CD4-positive, alpha-beta T cell (primary cell): ENCODE measurements at regions not wholly inside any gene's neighbourhood (a gene's known extent, or its start where the extent isn't known, plus 50 kb on each side); places are given as distances from the start of the nearest gene placed in this dataset.

Experiments used
- ATAC-seq: fragments of 200-7000 bp; cut with Tn5 transposase; one replicate; pipeline ENCODE4 v1.10.0; 2022; ENCODE audit warnings: mild to moderate bottlenecking; ENCODE audit not compliant: poor library complexity
- CTCF ChIA-PET: fragments of 350-600 bp; sonication (Branson Sonifier 250); formaldehyde crosslinking; loops from one replicate; lab custom pipeline; 2021; ENCODE audit warnings: antibody characterized with exemption, inconsistent platforms; lab: Charles Lee
- POLR2A ChIA-PET: fragments of 350-600 bp; sonication (Branson Sonifier 250); formaldehyde crosslinking; loops from one replicate; lab custom pipeline; 2021; ENCODE audit warnings: antibody characterized with exemption, inconsistent platforms; lab: Charles Lee
- DNase-seq, 14 experiments: peaks; one replicate each; pipeline ENCODE4 v3.0.0-alpha.2; 2013 to 2020; ENCODE audit warnings: mixed read lengths in 2 of 14
- H3K27ac ChIP-seq, 2 donors: one replicate each; pipeline versions ENCODE4 v1.5.1 to v1.7.0; 2013; ENCODE audit warnings: low read length in 2 of 2, low read depth in 1 of 2, mild to moderate bottlenecking in 1 of 2
- H3K27me3 ChIP-seq, 2 experiments: 1 replicate in 1 of 2; 2 replicates in 1 of 2; pipeline versions ENCODE4 v1.6.1 to v1.7.0; 2013; ENCODE audit warnings: low read length in 2 of 2, control low read depth in 1 of 2, mild to moderate bottlenecking in 1 of 2, moderate library complexity in 1 of 2; ENCODE audit not compliant: insufficient read depth in 2 of 2, control insufficient read depth in 1 of 2
- H3K36me3 ChIP-seq: one replicate; pipeline ENCODE4 v1.6.1; 2013; ENCODE audit warnings: low read length, control low read depth; ENCODE audit not compliant: insufficient read depth
- H3K4me1 ChIP-seq: one replicate; pipeline ENCODE4 v1.6.1; 2013; ENCODE audit warnings: low read length, control low read depth; ENCODE audit not compliant: insufficient read depth
- H3K4me3 ChIP-seq: one replicate; pipeline ENCODE4 v1.5.1; 2013; ENCODE audit warnings: mild to moderate bottlenecking, low read length, moderate library complexity
- H3K9me3 ChIP-seq, 2 experiments: 1 replicate in 1 of 2; 2 replicates in 1 of 2; pipeline versions ENCODE4 v1.6.1 to v1.7.0; 2013; ENCODE audit warnings: low read length in 2 of 2, mild to moderate bottlenecking in 2 of 2, control low read depth in 1 of 2, moderate library complexity in 1 of 2; ENCODE audit not compliant: control insufficient read depth in 1 of 2, insufficient read depth in 1 of 2
- H3K27ac Mint-ChIP-seq: one replicate; pipeline ENCODE4 v1.8.0; 2020; ENCODE audit warnings: mixed read lengths
- H3K27me3 Mint-ChIP-seq: one replicate; pipeline ENCODE4 v1.8.0; 2021; ENCODE audit warnings: mixed read lengths
- H3K36me3 Mint-ChIP-seq: one replicate; pipeline ENCODE4 v1.8.0; 2021; ENCODE audit warnings: low read depth, mixed read lengths
- H3K4me1 Mint-ChIP-seq: one replicate; pipeline ENCODE4 v1.8.0; 2021; ENCODE audit warnings: low read depth, mixed read lengths
- H3K4me3 Mint-ChIP-seq: one replicate; pipeline ENCODE4 v1.8.0; 2020; ENCODE audit warnings: mild to moderate bottlenecking, mixed read lengths
- H3K9me3 Mint-ChIP-seq: one replicate; pipeline ENCODE4 v1.8.0; 2020; ENCODE audit warnings: mixed read lengths
- intact Hi-C, 2 experiments: fragments of 100-400 bp; cut with DNase I in 1 of 2; cut with micrococcal nuclease in 1 of 2; formaldehyde crosslinking; loops; one replicate each; pipeline versions ENCODE4 v1.15.1 to v1.9.0; 2023 to 2025; cut with DNase I, micrococcal nuclease
- TF ChIP-seq, protein P1 (sequence below): fragments of 200-600 bp; IDR thresholded peaks from one replicate; pipeline ENCODE4 v1.8.0; 2022; ENCODE audit warnings: antibody characterized with exemption, mild to moderate bottlenecking

DNA sequence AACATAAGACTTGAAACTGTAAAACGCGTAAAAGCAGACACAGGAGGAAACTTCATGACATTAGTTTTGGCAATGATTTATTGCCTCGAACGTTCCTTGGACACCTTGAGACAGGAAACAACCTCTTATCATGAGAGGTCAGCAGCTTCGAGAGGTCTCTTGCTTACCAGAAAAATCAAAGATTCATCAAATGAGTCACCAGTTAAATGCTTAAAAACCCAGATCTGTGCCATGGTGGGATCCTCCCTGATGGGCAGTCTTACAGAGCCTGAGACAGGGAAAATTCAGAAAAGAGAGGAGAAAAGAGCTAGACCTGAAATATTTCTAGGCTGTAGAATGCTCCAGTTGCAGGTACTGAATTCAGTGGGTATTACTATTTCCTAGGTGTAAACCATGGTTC is 1093.9 kb downstream of the AACS start:
- DNase-seq: no peak
- intact Hi-C loops: no loop called here
- TF ChIP-seq, protein P1, sequence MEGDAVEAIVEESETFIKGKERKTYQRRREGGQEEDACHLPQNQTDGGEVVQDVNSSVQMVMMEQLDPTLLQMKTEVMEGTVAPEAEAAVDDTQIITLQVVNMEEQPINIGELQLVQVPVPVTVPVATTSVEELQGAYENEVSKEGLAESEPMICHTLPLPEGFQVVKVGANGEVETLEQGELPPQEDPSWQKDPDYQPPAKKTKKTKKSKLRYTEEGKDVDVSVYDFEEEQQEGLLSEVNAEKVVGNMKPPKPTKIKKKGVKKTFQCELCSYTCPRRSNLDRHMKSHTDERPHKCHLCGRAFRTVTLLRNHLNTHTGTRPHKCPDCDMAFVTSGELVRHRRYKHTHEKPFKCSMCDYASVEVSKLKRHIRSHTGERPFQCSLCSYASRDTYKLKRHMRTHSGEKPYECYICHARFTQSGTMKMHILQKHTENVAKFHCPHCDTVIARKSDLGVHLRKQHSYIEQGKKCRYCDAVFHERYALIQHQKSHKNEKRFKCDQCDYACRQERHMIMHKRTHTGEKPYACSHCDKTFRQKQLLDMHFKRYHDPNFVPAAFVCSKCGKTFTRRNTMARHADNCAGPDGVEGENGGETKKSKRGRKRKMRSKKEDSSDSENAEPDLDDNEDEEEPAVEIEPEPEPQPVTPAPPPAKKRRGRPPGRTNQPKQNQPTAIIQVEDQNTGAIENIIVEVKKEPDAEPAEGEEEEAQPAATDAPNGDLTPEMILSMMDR: no peak
- no peak overlapping the region for H3K27ac Mint-ChIP-seq
- Histone ChIP-seq H3K36me3 (no peaks in the 10 kb centered on the region), H3K27ac (no peak overlapping the region), H3K9me3 (peaks cover 0 to 11% of the 10 kb centered on the region in 2 experiments), H3K4me3 (no peak overlapping the region), H3K4me1 (no peaks in the 10 kb centered on the region), H3K27me3 (no peaks in the 10 kb centered on the region)
- no peak for ATAC-seq
- no peaks in the 10 kb centered on the region for H3K27me3 Mint-ChIP-seq
- H3K36me3 Mint-ChIP-seq: no peaks in the 10 kb centered on the region
- H3K4me1 Mint-ChIP-seq: no peaks in the 10 kb centered on the region
- H3K4me3 Mint-ChIP-seq: no peak overlapping the region
- H3K9me3 Mint-ChIP-seq: peaks cover 9% of the 10 kb centered on the region
- POLR2A ChIA-PET: no interaction called here
- CTCF ChIA-PET: interaction anchor here (0.5 kb wide), 1 partner anchor 198 kb away, joined by 3 read pairs; no protein-coding TSS in a partner anchor

DNA sequence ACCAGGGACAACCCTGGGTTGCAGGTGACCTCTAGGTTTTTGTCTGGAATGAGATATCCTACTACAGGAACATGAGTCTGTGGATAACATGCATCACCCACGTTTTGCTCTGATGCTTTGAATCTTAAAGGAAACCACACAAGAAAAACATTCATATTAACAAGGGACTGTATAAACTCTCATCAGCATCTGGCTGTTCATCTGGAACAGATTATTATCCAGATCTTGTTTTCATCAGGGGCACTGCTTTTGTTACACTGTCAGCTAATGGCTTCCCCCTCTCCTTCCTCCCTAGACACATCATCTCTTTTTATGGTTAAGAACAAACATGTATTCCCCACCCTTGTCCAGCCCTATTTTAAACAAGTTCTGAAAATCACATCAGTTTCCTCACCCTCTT is 1095.7 kb downstream of the AACS start:
- ATAC-seq: no peak
- no peak overlapping the region for H3K4me3 ChIP-seq
- Mint-ChIP-seq H3K4me3 (no peak overlapping the region), H3K27ac (no peak overlapping the region), H3K27me3 (no peaks in the 10 kb centered on the region), H3K36me3 (no peaks in the 10 kb centered on the region), H3K9me3 (peaks cover 8% of the 10 kb centered on the region), H3K4me1 (no peaks in the 10 kb centered on the region)
- H3K4me1 ChIP-seq: no peaks in the 10 kb centered on the region
- H3K27me3 ChIP-seq: no peaks in the 10 kb centered on the region
- TF ChIP-seq, protein P1: no peak
- DNase-seq: no peak
- ChIA-PET POLR2A (no interaction called here), CTCF (no interaction called here)
- no peak overlapping the region for H3K27ac ChIP-seq
- no peaks in the 10 kb centered on the region for H3K36me3 ChIP-seq
- peaks cover 0 to 12% of the 10 kb centered on the region in 2 experiments for H3K9me3 ChIP-seq
- intact Hi-C loops: no loop called here

DNA sequence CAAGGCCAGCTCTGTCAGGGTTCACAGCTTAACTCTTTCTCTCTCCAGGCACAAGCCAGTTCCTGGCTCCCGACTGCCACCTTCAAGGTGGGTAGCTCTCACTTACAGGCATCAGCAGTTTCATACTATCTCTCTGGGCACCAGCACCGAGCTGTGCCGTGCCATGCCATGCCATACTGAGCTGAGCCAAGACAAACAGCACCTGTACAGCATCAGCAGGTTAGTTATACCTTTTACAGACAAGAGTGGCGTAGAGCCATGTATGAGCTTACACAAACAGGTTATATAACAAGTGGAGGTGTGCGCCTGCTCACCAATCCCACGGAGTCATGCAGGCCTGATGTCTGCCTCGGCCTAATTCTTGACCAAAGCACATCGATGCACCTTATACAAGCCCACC is 1098.7 kb downstream of the AACS start:
- no peak for DNase-seq
- intact Hi-C loops: no loop called here

More for the DNA sequence above, 1098.7 kb downstream of the AACS start:
- H3K27me3 Mint-ChIP-seq: no peaks in the 10 kb centered on the region
- POLR2A ChIA-PET: no interaction called here
- H3K4me3 Mint-ChIP-seq: no peak overlapping the region
- CTCF ChIA-PET: no interaction called here
- H3K27ac ChIP-seq: no peak overlapping the region
- TF ChIP-seq, protein P1: no peak
- peaks cover 0 to 19% of the 10 kb centered on the region in 2 experiments for H3K9me3 ChIP-seq
- H3K4me1 ChIP-seq: no peaks in the 10 kb centered on the region
- no peak overlapping the region for H3K4me3 ChIP-seq
- H3K27ac Mint-ChIP-seq: no peak overlapping the region
- H3K9me3 Mint-ChIP-seq: peaks cover 6% of the 10 kb centered on the region
- no peaks in the 10 kb centered on the region for H3K27me3 ChIP-seq
- ATAC-seq: no peak
- no peaks in the 10 kb centered on the region for H3K36me3 Mint-ChIP-seq
- no peaks in the 10 kb centered on the region for H3K4me1 Mint-ChIP-seq
- no peaks in the 10 kb centered on the region for H3K36me3 ChIP-seq
